ENCODE measurements at regions not wholly inside any gene's neighbourhood (a gene's known extent, or its start where the extent isn't known, plus 50 kb on each side); places are given as distances from the start of the nearest gene placed in this dataset.

DNA sequence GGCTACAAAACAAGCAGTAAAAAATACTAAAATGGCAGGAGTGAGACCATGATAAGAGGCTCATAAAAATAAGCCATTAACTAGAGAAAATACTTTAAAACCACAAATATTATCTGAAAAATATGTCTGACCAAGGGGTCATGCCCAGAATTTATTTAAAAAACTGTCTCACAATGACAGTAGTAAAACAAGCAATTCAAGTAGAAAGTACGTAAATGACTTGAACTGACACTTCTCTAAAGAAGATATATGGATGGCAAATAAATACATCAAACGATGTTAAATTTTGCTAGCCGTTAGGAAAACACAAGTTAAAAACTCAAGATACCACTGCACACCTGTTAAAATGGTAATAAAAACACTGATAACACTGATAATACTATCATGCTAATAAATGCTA, 353.9 kb upstream of the GRAMD2B start:
- TF ChIP-seq POLR2AphosphoS5 (IDR thresholded peaks at IDR 0.05; ENCODE audit: low read depth, low read length) (no peak), TCF7L2 (IDR thresholded peaks at IDR 0.05; ENCODE audit: low read depth, low read length) (no peak), SIN3A (IDR thresholded peaks at IDR 0.05; ENCODE audit: borderline replicate concordance, insufficient read depth, low read depth, low read length) (no peak)
- TF ChIP-seq, protein P1, sequence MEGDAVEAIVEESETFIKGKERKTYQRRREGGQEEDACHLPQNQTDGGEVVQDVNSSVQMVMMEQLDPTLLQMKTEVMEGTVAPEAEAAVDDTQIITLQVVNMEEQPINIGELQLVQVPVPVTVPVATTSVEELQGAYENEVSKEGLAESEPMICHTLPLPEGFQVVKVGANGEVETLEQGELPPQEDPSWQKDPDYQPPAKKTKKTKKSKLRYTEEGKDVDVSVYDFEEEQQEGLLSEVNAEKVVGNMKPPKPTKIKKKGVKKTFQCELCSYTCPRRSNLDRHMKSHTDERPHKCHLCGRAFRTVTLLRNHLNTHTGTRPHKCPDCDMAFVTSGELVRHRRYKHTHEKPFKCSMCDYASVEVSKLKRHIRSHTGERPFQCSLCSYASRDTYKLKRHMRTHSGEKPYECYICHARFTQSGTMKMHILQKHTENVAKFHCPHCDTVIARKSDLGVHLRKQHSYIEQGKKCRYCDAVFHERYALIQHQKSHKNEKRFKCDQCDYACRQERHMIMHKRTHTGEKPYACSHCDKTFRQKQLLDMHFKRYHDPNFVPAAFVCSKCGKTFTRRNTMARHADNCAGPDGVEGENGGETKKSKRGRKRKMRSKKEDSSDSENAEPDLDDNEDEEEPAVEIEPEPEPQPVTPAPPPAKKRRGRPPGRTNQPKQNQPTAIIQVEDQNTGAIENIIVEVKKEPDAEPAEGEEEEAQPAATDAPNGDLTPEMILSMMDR (IDR thresholded peaks at IDR 0.05): no peak
- TF ChIP-seq, protein P2, sequence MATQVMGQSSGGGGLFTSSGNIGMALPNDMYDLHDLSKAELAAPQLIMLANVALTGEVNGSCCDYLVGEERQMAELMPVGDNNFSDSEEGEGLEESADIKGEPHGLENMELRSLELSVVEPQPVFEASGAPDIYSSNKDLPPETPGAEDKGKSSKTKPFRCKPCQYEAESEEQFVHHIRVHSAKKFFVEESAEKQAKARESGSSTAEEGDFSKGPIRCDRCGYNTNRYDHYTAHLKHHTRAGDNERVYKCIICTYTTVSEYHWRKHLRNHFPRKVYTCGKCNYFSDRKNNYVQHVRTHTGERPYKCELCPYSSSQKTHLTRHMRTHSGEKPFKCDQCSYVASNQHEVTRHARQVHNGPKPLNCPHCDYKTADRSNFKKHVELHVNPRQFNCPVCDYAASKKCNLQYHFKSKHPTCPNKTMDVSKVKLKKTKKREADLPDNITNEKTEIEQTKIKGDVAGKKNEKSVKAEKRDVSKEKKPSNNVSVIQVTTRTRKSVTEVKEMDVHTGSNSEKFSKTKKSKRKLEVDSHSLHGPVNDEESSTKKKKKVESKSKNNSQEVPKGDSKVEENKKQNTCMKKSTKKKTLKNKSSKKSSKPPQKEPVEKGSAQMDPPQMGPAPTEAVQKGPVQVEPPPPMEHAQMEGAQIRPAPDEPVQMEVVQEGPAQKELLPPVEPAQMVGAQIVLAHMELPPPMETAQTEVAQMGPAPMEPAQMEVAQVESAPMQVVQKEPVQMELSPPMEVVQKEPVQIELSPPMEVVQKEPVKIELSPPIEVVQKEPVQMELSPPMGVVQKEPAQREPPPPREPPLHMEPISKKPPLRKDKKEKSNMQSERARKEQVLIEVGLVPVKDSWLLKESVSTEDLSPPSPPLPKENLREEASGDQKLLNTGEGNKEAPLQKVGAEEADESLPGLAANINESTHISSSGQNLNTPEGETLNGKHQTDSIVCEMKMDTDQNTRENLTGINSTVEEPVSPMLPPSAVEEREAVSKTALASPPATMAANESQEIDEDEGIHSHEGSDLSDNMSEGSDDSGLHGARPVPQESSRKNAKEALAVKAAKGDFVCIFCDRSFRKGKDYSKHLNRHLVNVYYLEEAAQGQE (IDR thresholded peaks at IDR 0.05; ENCODE audit: insufficient read depth in 1 of 2, low read depth in 2 of 2, low read length in 1 of 2): no peak
- in situ Hi-C loops (cut with HindIII; ENCODE audit: low pct_unique_long_range_greater_than_20kb, low sequenced_read_pairs): no loop called here
- Histone ChIP-seq H3K4me1 (ENCODE audit: control insufficient read depth, insufficient read depth, low read length) (no peaks in the 10 kb centered on the region), H3K36me3 (ENCODE audit: control insufficient read depth, insufficient read depth, low read length) (no peaks in the 10 kb centered on the region), H3K4me3 (ENCODE audit: low read depth in 2 of 2, low read length in 2 of 2) (no peak overlapping the region), H3K27me3 (ENCODE audit: control insufficient read depth, insufficient read depth, low read length) (no peaks in the 10 kb centered on the region), H3K27ac (ENCODE audit: low read length) (no peak overlapping the region), H3K9me3 (ENCODE audit: control insufficient read depth, insufficient read depth, low read depth, low read length) (no peaks in the 10 kb centered on the region)
- ChIA-PET CTCF (no interaction called here), POLR2A (no interaction called here)
- intact Hi-C loops (cut with micrococcal nuclease; ENCODE audit: unreplicated experiment): no loop called here
- no peak for ATAC-seq
- no TSS peak for BruUV-seq (replicated peaks)
- no peak for DNase-seq (ENCODE audit: low read depth, low spot score)

DNA sequence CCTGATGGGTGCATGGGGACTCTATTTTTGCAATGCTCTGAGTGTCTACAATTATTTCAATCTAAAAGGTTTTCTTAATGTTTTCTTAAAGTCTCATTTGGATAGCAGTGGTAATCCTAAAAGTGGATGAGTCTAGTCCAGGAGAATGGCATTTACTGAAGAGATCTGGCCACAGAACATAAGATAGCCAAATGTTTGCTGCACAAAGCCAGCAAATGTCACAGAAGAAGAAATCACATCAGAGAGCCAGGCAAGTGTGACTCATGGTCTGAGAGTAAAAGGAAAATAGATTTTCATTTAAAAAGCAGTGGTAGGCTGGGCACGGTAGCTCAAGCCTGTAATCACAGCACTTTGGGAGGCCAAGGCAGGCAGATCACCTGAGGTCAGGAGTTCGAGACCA, 352.7 kb upstream of the GRAMD2B start:
- POLR2A ChIA-PET: no interaction called here
- H3K27me3 ChIP-seq (ENCODE audit: control insufficient read depth, insufficient read depth, low read length): no peaks in the 10 kb centered on the region
- H3K4me3 ChIP-seq (ENCODE audit: low read depth in 2 of 2, low read length in 2 of 2): no peak overlapping the region
- H3K9me3 ChIP-seq (ENCODE audit: control insufficient read depth, insufficient read depth, low read depth, low read length): no peaks in the 10 kb centered on the region
- H3K27ac ChIP-seq (ENCODE audit: low read length): no peak overlapping the region
- no peak for ATAC-seq
- intact Hi-C loops (cut with micrococcal nuclease; ENCODE audit: unreplicated experiment): no loop called here
- no peaks in the 10 kb centered on the region for H3K4me1 ChIP-seq (ENCODE audit: control insufficient read depth, insufficient read depth, low read length)
- in situ Hi-C loops (cut with HindIII; ENCODE audit: low pct_unique_long_range_greater_than_20kb, low sequenced_read_pairs): no loop called here
- no peaks in the 10 kb centered on the region for H3K36me3 ChIP-seq (ENCODE audit: control insufficient read depth, insufficient read depth, low read length)
- no peak for DNase-seq (ENCODE audit: low read depth, low spot score)
- CTCF ChIA-PET: no interaction called here
- TF ChIP-seq, protein P2 (IDR thresholded peaks at IDR 0.05; ENCODE audit: insufficient read depth in 1 of 2, low read depth in 2 of 2, low read length in 1 of 2): no peak
- TF ChIP-seq TCF7L2 (IDR thresholded peaks at IDR 0.05; ENCODE audit: low read depth, low read length) (no peak), POLR2AphosphoS5 (IDR thresholded peaks at IDR 0.05; ENCODE audit: low read depth, low read length) (no peak), SIN3A (IDR thresholded peaks at IDR 0.05; ENCODE audit: borderline replicate concordance, insufficient read depth, low read depth, low read length) (no peak)
- TF ChIP-seq, protein P1 (IDR thresholded peaks at IDR 0.05): no peak
- no TSS peak for BruUV-seq (replicated peaks)
